HG03097 (cell line): ENCODE measurements at regions not wholly inside any gene's neighbourhood (a gene's known extent, or its start where the extent isn't known, plus 50 kb on each side); places are given as distances from the start of the nearest gene placed in this dataset.

Experiments
- ATAC-seq: cut with Tn5 transposase; IDR thresholded peaks from one replicate; pipeline ENCODE4 v1.9.1; 2021; ENCODE audit not compliant: unreplicated experiment, low FRiP score

DNA sequence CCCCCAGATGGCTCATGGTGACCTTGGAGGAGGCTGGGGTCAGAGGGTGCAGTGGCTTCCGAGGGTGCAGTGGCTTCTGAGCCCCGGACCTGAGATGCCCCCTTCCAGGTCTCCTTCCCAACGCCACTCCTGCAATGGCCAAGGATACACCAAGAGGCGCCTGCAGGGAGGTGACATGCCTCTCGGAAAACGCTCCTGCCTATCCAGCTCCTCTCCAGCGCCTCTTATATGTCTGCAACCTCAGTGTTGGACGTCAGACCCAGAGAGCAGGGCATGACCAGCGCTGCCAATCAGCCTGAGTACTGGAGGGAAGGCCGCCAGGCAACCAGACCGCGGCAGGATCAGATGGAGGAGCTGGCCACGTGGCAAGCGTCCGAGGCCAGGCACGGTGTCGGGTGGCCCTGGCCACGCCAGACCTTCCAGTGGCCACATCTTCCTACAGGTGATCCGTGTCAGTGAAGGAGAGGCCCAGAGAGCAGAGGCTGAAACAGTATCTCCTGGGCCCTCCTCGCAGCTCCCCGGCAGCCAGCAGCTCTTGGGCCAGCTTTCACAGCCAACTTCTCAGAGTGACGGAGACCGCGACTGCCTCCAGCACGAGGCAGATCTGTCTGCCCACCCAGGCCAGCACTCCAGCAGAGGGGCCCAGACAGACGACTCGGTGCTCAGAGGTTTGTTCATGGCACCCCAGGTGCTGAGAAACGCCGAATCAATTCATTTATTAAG, 199.5 kb upstream of the SALL3 start:
- no peak for ATAC-seq

DNA sequence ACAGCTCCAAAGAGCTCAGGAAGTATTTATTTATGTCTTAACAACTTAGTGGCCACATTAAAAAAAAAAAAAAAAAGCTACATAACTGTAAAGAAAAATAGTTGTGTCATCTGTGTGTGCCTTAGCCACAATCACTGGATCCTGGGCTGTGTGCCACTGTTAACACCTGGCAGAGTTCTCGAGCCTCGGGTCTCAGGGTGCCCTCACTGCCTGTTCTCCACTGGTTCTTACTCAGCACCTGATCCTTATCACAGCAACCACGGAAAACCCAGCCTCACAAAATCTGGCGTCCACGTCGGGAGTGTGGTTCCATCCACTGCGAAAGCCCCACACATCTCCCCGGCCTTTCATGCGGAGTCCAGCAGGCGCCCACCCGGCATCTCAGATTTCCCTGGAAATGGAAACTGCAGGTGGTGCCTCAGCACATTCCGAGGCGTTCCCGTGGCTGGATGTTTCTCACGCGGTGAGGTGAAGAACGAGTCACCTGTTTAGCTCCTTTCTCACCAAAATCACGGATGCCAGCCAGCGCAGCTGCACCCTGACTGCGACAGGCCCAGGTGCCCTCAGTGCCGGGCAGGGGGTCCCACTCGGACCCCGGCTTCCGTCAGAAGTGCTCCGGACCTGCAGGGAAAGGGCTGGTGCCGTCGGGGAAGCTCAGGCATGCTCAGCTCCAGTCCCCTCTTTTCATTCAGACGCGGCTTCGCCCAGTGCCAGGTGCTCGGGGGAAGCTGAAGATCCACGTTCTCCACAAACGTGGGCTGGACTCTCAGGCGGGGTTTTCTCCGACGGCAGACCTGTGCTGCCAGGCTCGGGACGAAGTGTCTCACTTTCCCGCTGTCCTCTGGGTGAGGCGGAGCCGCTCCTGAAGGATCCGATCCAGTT, 198.7 kb upstream of the SALL3 start:
- no peak for ATAC-seq

DNA sequence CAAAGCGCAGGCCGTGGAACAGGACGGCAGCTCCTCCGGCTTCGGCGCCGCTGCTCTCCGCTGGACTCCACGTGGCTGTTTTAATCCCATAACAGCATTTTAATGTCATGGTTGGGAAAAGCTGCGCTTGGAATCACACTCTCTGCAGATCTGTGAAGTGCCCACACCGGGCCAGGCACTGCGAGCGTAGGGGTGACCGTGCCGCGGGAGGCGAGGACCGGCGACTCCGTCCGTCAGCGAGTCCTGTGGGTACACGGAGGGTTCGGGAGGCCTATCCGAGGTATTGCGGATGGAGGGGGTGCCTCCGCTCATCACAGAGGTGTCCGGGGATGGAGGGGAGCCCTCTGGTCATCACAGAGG, 198.0 kb upstream of the SALL3 start:
- no peak for ATAC-seq

DNA sequence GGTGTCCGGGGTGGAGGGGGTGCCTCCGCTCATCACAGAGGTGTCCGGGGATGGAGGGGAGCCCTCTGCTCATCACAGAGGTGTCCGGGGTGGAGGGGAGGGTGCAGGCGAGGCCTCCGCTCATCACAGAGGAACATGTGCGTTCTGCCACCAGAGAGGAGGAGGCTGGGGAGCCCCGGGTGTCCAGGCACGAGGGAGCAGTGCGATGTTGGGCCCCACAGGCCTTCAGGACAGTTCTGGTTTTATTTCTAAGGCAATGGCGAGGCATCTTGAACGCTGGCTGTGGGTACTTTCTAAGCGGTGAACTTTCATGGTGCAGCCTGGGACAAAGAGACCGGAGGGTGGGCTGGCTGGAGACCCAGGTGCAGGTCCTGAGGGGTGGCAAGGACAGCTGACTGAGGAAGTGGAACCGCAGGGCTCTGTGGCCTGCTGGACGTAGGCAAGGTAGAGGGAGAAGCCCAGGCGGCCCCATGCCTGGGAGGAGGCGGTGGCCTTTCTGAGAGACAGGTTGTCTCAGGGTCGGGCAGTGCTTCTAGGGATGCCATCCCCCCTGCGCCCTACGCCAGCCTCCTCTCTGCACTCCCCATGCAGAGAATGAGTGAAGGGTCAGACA, 196.6 kb upstream of the SALL3 start:
- no peak for ATAC-seq

DNA sequence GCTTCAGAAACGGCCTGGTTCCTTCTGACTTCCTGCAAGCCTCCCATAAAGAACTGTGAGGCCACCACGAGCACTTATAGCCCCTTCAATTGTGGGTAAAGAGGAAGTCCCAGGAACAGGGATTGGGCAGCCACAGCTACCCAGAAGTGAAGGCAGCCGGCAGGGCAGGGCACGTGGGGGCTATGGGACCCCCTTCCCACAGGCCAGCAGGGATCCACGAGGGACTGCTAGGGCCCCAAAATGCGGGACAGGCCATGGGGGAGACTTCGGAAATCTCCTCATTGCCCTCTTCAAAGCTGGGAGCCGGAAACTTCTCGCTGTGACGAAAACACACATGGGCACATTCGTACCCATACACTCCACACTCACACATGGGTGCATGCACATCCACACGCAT, 196.1 kb upstream of the SALL3 start:
- ATAC-seq, result no peak

DNA sequence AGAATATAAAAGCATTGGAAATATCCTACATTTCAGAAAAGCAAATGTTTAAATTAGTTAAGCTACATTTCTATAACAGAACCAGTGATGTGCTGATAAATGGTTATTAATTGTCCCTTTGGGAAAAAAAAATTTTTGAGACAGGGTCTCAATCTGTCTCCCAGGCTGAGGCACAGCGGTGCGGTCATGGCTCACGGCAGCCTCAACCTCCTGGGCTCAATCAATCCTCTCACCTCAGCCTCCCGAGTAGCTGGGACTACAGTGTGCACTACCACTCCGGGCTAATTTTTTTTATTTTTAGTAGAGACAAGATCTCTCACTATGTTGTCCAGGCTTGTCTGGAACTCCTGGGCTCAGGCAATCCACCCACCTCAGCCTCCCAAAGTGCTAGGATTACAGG, 194.8 kb upstream of the SALL3 start:
- ATAC-seq, result no peak

DNA sequence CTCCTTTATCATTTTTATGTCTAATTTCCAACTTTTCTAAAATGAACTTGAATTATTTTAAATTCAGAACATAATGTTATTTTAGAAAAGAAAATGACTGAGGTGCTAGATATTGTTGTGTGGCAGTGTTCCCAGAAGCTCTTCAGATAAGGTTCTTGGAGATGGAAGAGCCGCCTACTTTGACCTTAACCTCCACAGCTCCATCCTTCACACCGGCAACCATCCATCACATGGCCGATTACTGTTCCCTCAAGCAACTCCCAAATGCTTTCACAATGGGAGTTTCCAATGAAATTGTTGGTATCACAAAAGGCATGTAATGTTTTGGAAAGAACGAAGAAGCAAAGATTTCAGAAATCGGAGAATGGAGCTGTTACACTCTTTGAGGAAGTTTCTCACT, 193.9 kb upstream of the SALL3 start:
- no peak for ATAC-seq

DNA sequence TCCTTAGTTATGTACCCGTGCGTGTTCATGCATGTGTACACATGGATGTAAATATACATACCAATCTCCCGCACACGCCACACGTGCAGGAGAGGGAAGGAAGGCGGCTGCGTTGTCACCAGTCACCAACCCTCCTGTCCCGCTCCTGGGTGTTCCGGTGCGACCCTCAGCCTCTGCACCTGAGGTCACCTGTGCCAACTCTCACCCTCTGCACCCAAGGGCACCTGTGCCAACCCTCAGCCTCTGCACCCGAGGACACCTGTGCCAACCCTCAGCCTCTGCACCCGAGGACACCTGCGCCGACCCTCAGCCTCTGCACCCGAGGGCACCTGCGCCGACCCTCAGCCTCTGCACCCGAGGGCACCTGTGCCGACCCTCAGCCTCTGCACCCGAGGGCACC, 192.8 kb upstream of the SALL3 start:
- no peak for ATAC-seq

DNA sequence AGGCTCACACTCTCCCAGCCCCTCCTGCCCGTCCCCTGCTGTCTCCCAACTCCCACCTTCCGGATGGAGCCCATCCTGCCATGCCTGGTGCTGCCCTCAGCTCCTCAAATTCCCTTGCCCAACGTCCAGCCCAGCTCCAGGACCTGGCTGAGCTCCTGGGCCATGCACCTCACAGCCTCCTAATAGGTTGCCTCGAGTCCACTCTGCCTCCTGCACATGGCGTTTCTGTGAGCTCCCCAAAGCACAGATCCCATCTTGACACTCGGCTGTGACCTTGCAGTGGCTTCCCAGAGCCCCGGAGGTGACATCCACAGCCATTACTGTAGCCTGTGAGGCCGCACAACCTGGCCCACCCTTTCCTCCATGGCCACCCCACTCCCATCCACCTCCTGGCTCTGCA, 191.9 kb upstream of the SALL3 start:
- ATAC-seq, result no peak

DNA sequence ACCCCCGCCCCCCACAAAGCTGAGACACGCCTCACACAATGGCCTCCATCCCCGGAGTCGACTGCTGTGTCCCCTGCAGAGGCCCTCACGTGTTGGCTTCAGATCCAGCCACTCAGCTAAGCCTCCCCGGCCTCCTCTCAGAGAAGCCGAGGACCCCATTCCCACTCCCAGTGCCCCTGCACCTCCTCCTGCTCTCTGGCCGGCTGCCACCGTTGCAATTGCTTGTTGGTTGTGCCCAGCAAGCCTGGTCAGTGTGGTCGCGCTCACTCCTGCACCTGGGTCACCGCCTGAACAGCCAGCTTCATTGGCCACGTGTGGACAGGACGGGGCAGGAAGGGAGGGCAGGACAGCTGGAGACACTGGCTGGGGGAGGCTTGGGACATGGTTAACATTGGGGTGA, 191.5 kb upstream of the SALL3 start:
- no peak for ATAC-seq

DNA sequence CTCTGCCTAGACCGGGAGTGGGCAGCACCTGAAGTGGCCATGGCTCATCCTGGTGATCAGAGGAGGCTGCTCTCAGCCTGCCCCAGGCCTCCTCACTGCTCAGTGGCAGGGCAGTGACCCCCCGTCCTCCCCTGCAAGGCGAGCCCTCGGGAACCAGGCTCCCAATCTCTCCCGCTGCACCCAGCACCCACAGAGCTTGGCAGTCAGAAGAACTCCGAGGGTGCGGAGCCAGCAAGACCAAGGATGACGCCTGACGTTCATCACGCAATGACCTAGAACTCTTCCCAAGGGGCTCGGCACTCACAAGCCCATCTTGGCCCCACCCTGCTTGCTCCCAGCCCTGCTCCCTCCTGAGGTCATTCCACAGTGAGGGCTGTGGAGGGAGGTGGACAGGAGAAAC, 189.8 kb upstream of the SALL3 start:
- ATAC-seq, result no peak

DNA sequence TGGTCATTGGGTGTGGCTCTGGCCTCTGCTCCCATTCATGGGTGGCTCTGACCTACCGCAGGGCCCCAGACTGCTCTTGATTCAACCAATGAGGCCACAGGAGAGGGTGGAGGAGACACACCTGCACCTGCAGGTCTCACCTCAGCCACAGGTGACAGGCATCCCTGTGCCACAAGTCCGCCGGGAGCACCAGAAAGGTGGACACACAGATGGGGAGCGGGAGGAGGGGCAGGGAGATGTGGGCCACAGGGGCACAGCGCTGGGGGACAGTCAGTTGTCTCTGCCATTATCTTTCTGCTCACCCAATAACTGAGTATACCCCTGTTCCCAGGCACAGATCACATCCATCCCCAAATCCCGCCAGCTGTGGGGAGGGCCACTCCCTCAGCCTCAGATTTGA, 189.1 kb upstream of the SALL3 start:
- no peak for ATAC-seq

DNA sequence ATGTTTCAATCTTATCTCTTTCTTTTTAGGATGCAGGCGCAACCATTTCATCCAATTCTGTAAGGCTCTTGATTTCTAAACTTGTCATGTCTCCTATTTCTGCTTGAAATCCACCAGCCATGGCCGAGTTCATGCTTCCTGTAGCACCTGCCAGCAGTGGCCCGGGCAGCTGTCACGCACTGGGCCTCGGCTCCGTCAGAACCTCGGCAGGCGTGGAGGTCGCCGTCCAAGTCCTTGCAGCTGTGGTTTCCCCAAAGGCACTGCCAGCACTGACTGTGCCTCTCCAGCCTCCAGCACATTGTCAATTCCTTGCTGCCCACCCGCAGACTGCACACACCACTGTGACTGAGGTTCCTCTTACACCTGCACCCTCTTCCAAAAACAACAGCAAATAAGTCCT, 188.7 kb upstream of the SALL3 start:
- ATAC-seq, result no peak

DNA sequence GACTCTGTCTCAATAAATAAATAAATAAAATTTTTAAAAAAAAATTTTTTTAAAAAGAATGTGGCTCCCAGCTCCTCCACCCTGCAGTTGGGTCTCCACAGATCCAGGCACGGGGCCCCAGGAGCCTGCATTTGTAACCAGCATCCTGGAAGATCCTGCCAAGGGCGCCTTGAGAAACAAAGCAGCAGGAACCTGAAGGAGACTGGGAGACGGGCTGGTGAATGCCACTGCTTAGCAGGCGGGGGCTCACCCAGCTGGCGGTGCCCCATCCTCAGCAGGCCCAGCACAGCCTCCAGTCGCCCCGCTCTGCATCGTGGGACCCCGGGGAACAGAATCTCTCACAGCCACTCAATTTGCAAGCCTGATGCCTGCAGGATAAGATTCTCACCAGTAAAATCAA, 187.5 kb upstream of the SALL3 start:
- no peak for ATAC-seq

DNA sequence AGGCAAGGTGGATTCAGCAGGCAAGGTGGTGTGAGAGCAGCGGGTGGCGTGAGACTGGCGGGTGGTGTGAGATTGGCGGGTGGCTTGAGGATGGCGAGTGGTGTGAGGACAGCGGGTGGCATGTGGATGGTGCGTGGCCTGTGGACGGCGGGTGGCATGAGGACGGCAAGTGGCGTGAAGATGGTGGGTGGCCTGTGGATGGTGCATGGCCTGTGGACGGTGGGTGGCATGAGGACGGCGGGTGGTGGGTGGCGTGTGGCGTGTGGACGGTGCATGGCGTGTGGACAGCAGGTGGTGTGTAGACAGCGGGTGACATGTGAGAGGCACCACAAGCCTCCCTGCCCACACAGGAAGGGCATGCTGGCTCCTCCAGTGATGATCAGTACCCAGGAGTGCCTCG, 186.9 kb upstream of the SALL3 start:
- no peak for ATAC-seq

DNA sequence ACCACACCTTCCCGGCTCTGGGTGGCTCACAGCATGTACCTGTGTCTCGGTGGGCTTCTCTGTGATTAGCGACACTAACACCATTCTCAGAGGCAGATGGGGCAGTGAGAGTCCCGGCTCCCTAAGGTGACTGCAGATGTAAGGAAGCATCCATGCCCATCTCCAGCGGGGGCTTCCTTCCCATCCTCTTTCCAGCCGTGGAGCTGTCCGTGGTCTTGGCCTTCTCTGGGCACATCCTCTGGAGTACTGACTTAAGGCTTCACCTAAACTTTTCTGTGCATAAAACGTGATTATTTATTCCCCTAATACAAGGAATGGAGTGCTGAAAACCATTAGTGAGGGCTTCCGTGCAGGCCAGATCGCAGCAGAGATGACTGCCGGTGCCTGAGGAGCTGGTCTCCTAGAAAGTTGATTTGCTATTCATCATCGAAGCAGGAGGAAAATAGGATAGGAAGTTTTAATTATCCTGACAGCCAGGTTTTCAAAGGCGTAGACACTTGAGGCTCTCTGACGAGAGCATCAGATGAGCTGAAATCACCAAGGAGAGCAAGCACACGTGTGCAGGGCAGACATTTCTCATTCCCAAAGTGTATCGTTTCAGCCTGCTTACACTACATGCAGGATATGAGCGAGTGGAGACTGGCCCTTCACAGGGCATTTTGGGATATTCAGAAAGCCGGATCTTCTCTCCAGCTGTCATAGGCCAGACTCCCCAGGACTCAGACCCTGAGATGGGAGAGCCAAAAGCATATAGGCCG, 186.1 kb upstream of the SALL3 start:
- no peak for ATAC-seq

DNA sequence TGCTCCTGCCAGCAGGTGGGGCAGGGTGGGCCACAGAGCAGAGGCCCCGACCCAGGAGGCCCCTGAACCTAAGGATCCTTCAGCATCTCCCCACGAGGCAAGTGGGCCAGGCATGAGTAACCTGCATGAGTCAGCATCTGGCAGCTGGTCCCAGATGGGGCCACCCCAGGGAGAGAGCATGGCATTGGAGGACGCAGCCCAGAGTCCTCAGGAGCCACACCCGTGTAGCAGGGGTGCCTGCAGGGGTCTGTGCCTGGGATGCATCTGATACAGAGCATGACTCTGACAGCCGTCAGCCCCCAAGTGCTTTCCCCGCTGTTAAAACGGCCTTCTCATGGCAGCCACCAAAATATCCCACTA, 185.6 kb upstream of the SALL3 start:
- ATAC-seq, result no peak

DNA sequence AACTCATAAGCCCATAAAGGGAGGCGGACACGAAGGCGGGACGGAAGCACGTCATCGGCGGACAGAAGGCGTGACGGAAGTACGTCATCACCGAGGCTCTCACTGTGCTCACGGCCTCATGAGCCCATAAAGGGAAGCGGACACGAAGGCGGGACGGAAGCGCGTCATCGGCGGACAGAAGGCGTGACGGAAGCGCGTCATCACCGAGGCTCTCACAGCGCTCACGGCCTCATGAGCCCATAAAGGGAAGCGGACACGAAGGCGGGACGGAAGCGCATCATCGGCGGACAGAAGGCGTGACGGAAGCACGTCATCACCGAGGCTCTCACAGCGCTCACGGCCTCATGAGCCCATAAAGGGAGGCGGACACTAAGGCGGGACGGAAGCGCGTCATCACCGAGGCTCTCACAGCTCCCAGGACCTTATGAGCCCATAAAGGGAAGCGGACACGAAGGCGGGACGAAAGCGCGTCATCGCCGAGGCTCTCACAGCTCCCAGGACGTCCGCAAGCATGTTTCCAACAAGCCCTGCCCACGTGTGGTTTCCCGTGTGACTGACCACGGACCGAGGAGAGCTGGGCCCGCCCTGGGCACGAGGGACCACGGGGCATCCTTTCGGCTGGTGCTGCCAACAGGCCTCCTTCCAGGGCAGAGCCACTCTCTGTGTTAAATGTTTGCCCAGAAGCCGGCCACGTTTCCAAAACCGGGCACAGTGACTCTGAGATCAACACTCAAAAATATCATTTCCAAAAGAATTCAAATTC, 182.7 kb upstream of the SALL3 start:
- ATAC-seq, result no peak

DNA sequence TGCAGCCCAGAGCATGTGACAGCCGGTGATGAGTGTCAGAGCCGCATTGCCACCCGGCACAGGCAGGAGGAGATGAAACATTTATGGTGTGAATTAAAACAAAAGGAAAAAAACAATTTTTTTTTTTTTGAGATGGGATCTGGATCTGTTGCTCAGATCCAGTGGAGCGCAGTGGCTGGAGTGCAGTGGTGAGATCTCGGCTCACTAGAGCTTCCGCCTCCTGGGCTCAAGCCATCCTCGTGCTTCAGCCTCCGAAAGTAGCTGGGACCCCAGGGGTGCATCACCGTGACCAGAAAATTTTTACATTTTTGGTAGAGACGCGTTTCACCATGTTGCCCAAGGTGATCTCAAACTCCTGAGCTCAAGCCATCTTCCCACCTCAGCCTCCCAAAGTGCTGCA, 182.1 kb upstream of the SALL3 start:
- no peak for ATAC-seq

DNA sequence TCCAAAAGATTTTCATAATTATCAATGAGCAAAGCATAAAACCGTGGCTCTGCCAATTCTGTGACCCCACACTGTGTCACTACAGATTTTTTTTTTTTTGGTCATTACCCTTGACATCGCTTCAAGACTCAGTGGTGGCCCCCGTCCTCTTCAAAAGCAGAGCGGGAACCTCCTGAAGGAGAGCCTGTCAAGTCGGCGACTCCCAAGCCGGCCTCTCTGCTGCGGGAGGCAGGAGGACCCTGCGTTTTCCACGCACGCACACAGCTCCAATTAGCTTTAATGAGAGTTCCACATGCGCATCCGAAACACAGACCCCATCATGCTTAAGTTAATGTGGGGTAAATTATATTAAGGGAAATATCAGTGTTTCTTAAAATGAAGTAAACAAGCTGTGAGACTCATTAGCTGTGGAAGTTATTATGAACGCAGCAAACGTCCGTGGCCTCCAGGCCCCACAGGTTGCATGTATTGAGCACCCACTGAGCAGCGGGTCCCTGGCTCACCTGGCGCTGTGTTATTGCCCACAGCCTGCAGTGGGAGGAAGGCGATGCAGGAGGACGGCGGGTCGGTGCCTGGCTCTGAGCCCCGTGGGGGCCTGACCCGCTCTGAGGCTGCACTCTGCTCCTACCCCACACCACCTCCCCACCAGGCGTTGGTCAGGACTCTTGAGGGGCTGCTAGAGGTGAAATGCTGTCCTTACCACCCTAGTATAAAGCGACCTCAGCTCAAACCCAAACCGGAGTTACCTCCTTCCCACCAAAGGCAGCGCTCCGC, 181.0 kb upstream of the SALL3 start:
- ATAC-seq, result no peak
